Liver (tissue), 3 donors: ENCODE measurements at regions not wholly inside any gene's neighbourhood (a gene's known extent, or its start where the extent isn't known, plus 50 kb on each side); places are given as distances from the start of the nearest gene placed in this dataset.

Experiments used
- CTCF ChIP-seq: fragments of 150-350 bp; IDR thresholded peaks from 2 replicates; pipeline ENCODE4 v1.5.1; 2017; ENCODE audit warnings: improper control_type of control experiment, low read depth, low read length; ENCODE audit not compliant: missing input control
- RAD21 ChIP-seq, 2 donors: IDR thresholded peaks; 2 replicates each; pipeline ENCODE4 v1.6.1; 2016; ENCODE audit warnings: antibody characterized with exemption in 2 of 2, mild to moderate bottlenecking in 2 of 2
- REST ChIP-seq: IDR thresholded peaks from 2 replicates; pipeline ENCODE4 v1.6.1; 2016; ENCODE audit warnings: antibody characterized with exemption, mild to moderate bottlenecking
- RXRA ChIP-seq, 2 donors: IDR thresholded peaks; 2 replicates each; pipeline ENCODE4 v1.6.1; 2017 to 2018; ENCODE audit warnings: antibody characterized with exemption in 2 of 2, mild to moderate bottlenecking in 1 of 2
- YY1 ChIP-seq: IDR thresholded peaks from 2 replicates; pipeline ENCODE4 v1.6.1; 2016; ENCODE audit warnings: antibody characterized with exemption, mild to moderate bottlenecking
- ZBTB33 ChIP-seq: IDR thresholded peaks from 2 replicates; pipeline ENCODE4 v1.6.1; 2016; ENCODE audit warnings: antibody characterized with exemption
- donor health status: healthy.
- donor health status: healthy.

DNA sequence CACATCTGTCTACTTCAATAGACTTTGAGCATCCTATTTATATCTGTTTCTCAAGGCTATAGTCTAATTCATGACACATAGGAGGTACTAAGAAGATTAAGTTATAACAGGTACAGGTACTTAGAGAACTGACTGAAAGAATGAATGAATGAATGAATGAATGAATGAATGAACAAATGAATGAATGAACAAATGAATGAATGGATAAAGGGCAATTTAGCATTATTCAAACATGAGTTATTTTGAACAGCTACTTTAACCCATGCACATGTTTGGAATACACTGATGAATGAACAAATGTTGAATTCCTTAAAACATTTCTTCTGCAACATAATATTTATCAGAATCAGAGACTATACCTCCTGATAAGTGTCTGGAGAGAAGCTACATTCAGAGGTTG is 1165.6 kb upstream of the CDH8 start:
- TF ChIP-seq RAD21 (IDR thresholded peaks at IDR 0.05) (no peak), REST (no peak), CTCF (no peak), YY1 (no peak), ZBTB33 (no peak), RXRA (IDR thresholded peaks at IDR 0.05) (no peak)
